ENCODE measurements at regions not wholly inside any gene's neighbourhood (a gene's known extent, or its start where the extent isn't known, plus 50 kb on each side); places are given as distances from the start of the nearest gene placed in this dataset.
"Not testable (repeated sequence)": the region's sequence is repeated elsewhere in the genome, so short reads cannot be mapped to it uniquely, and the experiment has no call there.

GRCh38 chr16:18092605-18093004 is 243.9 kb downstream of the NPIPA8 start:
- not testable (repeated sequence) for H4K8ac ChIP-seq (ENCODE audit: low read depth, low read length); H3K23ac ChIP-seq (ENCODE audit: low read depth, low read length, poor library complexity); H2BK15ac ChIP-seq (ENCODE audit: low read length); H2AFZ ChIP-seq (ENCODE audit: low read length); H3K18ac ChIP-seq (ENCODE audit: low read length); H3K14ac ChIP-seq (ENCODE audit: low read length); H2AK5ac ChIP-seq (ENCODE audit: low read depth, low read length); H3K36me3 ChIP-seq (replicated peaks in 1 of 2; ENCODE audit: control insufficient read depth in 2 of 2, insufficient read depth in 2 of 2, low read length in 2 of 2); H3K4me2 ChIP-seq (ENCODE audit: insufficient read depth, low read length, poor library complexity, severe bottlenecking); H3K27me3 ChIP-seq (ENCODE audit: control insufficient read depth in 3 of 3, insufficient read depth in 3 of 3, low read depth in 1 of 3, low read length in 3 of 3); DNase-seq (ENCODE audit: low spot score); H2BK12ac ChIP-seq (ENCODE audit: low read length); H2BK120ac ChIP-seq (ENCODE audit: low read depth, low read length); H3K27ac ChIP-seq (replicated peaks; ENCODE audit: low read length); H3K9me3 ChIP-seq (replicated peaks in 1 of 2; ENCODE audit: control insufficient read depth in 2 of 2, insufficient read depth in 1 of 2, low read depth in 1 of 2, low read length in 2 of 2); H3K4me3 ChIP-seq (ENCODE audit: low read length in 2 of 2); H2BK5ac ChIP-seq (ENCODE audit: low read length); H3K79me1 ChIP-seq (ENCODE audit: low read depth, low read length); H3K4ac ChIP-seq (ENCODE audit: low read length); H4K91ac ChIP-seq (ENCODE audit: low read depth, low read length, poor library complexity); H3K4me1 ChIP-seq (ENCODE audit: control insufficient read depth in 2 of 2, insufficient read depth in 1 of 2, low read depth in 1 of 2, low read length in 2 of 2); H3K9ac ChIP-seq (ENCODE audit: low read depth, low read length, poor library complexity)
- no CpG with 5 or more reads among the region's 1 CpG for WGBS, 2 donors (ENCODE audit: extremely low coverage in 2 of 2, insufficient read length in 2 of 2, insufficient replicate concordance in 1 of 2)

- not testable (repeated sequence) for H3K4me3 ChIP-seq (ENCODE audit: low read length in 2 of 2); H3K4ac ChIP-seq (ENCODE audit: low read length); DNase-seq (ENCODE audit: low spot score); H3K4me1 ChIP-seq (ENCODE audit: control insufficient read depth in 2 of 2, insufficient read depth in 1 of 2, low read depth in 1 of 2, low read length in 2 of 2); H2BK120ac ChIP-seq (ENCODE audit: low read depth, low read length); H3K18ac ChIP-seq (ENCODE audit: low read length); H2BK5ac ChIP-seq (ENCODE audit: low read length); H3K36me3 ChIP-seq (replicated peaks in 1 of 2; ENCODE audit: control insufficient read depth in 2 of 2, insufficient read depth in 2 of 2, low read length in 2 of 2); H2BK12ac ChIP-seq (ENCODE audit: low read length); H3K9me3 ChIP-seq (replicated peaks in 1 of 2; ENCODE audit: control insufficient read depth in 2 of 2, insufficient read depth in 1 of 2, low read depth in 1 of 2, low read length in 2 of 2); H3K23ac ChIP-seq (ENCODE audit: low read depth, low read length, poor library complexity); H3K4me2 ChIP-seq (ENCODE audit: insufficient read depth, low read length, poor library complexity, severe bottlenecking); H2BK15ac ChIP-seq (ENCODE audit: low read length); H4K91ac ChIP-seq (ENCODE audit: low read depth, low read length, poor library complexity); H2AFZ ChIP-seq (ENCODE audit: low read length); H2AK5ac ChIP-seq (ENCODE audit: low read depth, low read length); H3K14ac ChIP-seq (ENCODE audit: low read length); H3K27me3 ChIP-seq (ENCODE audit: control insufficient read depth in 3 of 3, insufficient read depth in 3 of 3, low read depth in 1 of 3, low read length in 3 of 3); H4K8ac ChIP-seq (ENCODE audit: low read depth, low read length); H3K79me1 ChIP-seq (ENCODE audit: low read depth, low read length); H3K27ac ChIP-seq (replicated peaks; ENCODE audit: low read length); H3K9ac ChIP-seq (ENCODE audit: low read depth, low read length, poor library complexity)
- no CpG with 5 or more reads among the region's 2 CpGs for WGBS, 2 donors (ENCODE audit: extremely low coverage in 2 of 2, insufficient read length in 2 of 2, insufficient replicate concordance in 1 of 2)
These were observed 255.7 kb downstream of the NPIPA8 start for GRCh38 chr16:18080658-18081363.

GRCh38 chr16:18077910-18078309 is 258.6 kb downstream of the NPIPA8 start:
- not testable (repeated sequence) for DNase-seq (ENCODE audit: low spot score); H2BK12ac ChIP-seq (ENCODE audit: low read length); H3K18ac ChIP-seq (ENCODE audit: low read length); H2BK15ac ChIP-seq (ENCODE audit: low read length); H4K91ac ChIP-seq (ENCODE audit: low read depth, low read length, poor library complexity); H2AK5ac ChIP-seq (ENCODE audit: low read depth, low read length); H2BK5ac ChIP-seq (ENCODE audit: low read length); H3K27ac ChIP-seq (replicated peaks; ENCODE audit: low read length); H3K14ac ChIP-seq (ENCODE audit: low read length); H3K4ac ChIP-seq (ENCODE audit: low read length); H3K9me3 ChIP-seq (replicated peaks in 1 of 2; ENCODE audit: control insufficient read depth in 2 of 2, insufficient read depth in 1 of 2, low read depth in 1 of 2, low read length in 2 of 2); H3K27me3 ChIP-seq (ENCODE audit: control insufficient read depth in 3 of 3, insufficient read depth in 3 of 3, low read depth in 1 of 3, low read length in 3 of 3); H3K79me1 ChIP-seq (ENCODE audit: low read depth, low read length); H3K4me3 ChIP-seq (ENCODE audit: low read length in 2 of 2); H4K8ac ChIP-seq (ENCODE audit: low read depth, low read length); H2AFZ ChIP-seq (ENCODE audit: low read length); H3K9ac ChIP-seq (ENCODE audit: low read depth, low read length, poor library complexity); H2BK120ac ChIP-seq (ENCODE audit: low read depth, low read length); H3K36me3 ChIP-seq (replicated peaks in 1 of 2; ENCODE audit: control insufficient read depth in 2 of 2, insufficient read depth in 2 of 2, low read length in 2 of 2); H3K23ac ChIP-seq (ENCODE audit: low read depth, low read length, poor library complexity); H3K4me2 ChIP-seq (ENCODE audit: insufficient read depth, low read length, poor library complexity, severe bottlenecking); H3K4me1 ChIP-seq (ENCODE audit: control insufficient read depth in 2 of 2, insufficient read depth in 1 of 2, low read depth in 1 of 2, low read length in 2 of 2)

GRCh38 chr16:18072161-18072560 is 264.4 kb downstream of the NPIPA8 start:
- no peak overlapping the region for H3K4me3 ChIP-seq (ENCODE audit: low read length in 2 of 2)
- WGBS, 2 donors (ENCODE audit: extremely low coverage in 2 of 2, insufficient read length in 2 of 2, insufficient replicate concordance in 1 of 2) = no CpG with 5 or more reads among the region's 1 CpG
- no peak overlapping the region for H2BK120ac ChIP-seq (ENCODE audit: low read depth, low read length)
- H3K4ac ChIP-seq (ENCODE audit: low read length) = no peak overlapping the region
- H2AFZ ChIP-seq (ENCODE audit: low read length) = no peak overlapping the region
- H4K91ac ChIP-seq (ENCODE audit: low read depth, low read length, poor library complexity) = no peak overlapping the region
- H3K4me2 ChIP-seq (ENCODE audit: insufficient read depth, low read length, poor library complexity, severe bottlenecking) = no peak overlapping the region
- H3K23ac ChIP-seq (ENCODE audit: low read depth, low read length, poor library complexity) = no peak overlapping the region
- no peaks in the 10 kb centered on the region for H3K4me1 ChIP-seq (ENCODE audit: control insufficient read depth in 2 of 2, insufficient read depth in 1 of 2, low read depth in 1 of 2, low read length in 2 of 2)
- H3K9ac ChIP-seq (ENCODE audit: low read depth, low read length, poor library complexity) = no peak overlapping the region
- no peaks in the 10 kb centered on the region for H3K79me1 ChIP-seq (ENCODE audit: low read depth, low read length)
- no peak for DNase-seq (ENCODE audit: low spot score)
- no peak overlapping the region for H2AK5ac ChIP-seq (ENCODE audit: low read depth, low read length)
- no peak overlapping the region for H3K14ac ChIP-seq (ENCODE audit: low read length)
- H3K36me3 ChIP-seq (replicated peaks in 1 of 2; ENCODE audit: control insufficient read depth in 2 of 2, insufficient read depth in 2 of 2, low read length in 2 of 2) = no peaks in the 10 kb centered on the region
- no peak overlapping the region for H2BK12ac ChIP-seq (ENCODE audit: low read length)
- H3K27ac ChIP-seq (replicated peaks; ENCODE audit: low read length) = no peak overlapping the region
- no peak overlapping the region for H2BK5ac ChIP-seq (ENCODE audit: low read length)
- no peaks in the 10 kb centered on the region for H3K9me3 ChIP-seq (replicated peaks in 1 of 2; ENCODE audit: control insufficient read depth in 2 of 2, insufficient read depth in 1 of 2, low read depth in 1 of 2, low read length in 2 of 2)
- no peaks in the 10 kb centered on the region for H3K27me3 ChIP-seq (ENCODE audit: control insufficient read depth in 3 of 3, insufficient read depth in 3 of 3, low read depth in 1 of 3, low read length in 3 of 3)
- no peak overlapping the region for H4K8ac ChIP-seq (ENCODE audit: low read depth, low read length)
- H2BK15ac ChIP-seq (ENCODE audit: low read length) = no peak overlapping the region
- H3K18ac ChIP-seq (ENCODE audit: low read length) = no peak overlapping the region

Measured in neuronal stem cell (in vitro differentiated cells).